HG03571 (cell line): ENCODE measurements at regions not wholly inside any gene's neighbourhood (a gene's known extent, or its start where the extent isn't known, plus 50 kb on each side); places are given as distances from the start of the nearest gene placed in this dataset.
"Not testable (repeated sequence)": the region's sequence is repeated elsewhere in the genome, so short reads cannot be mapped to it uniquely, and the experiment has no call there.

Experiments used
- ATAC-seq: cut with Tn5 transposase; IDR thresholded peaks from one replicate; pipeline ENCODE4 v1.9.1; 2021; ENCODE audit not compliant: unreplicated experiment

GRCh38 chrX:41033299-41033698 lies 51.9 kb upstream of the USP9X start:
- ATAC-seq = no peak

GRCh38 chrX:41034902-41035301 lies 50.3 kb upstream of the USP9X start:
- not testable (repeated sequence) for ATAC-seq
